Activated CD4-positive, alpha-beta T cell treated with anti-CD3 and anti-CD28 coated beads, Interleukin-2, amount 50 U/mL, for 24 hours (primary cell): ENCODE measurements at regions not wholly inside any gene's neighbourhood (a gene's known extent, or its start where the extent isn't known, plus 50 kb on each side); places are given as distances from the start of the nearest gene placed in this dataset.
"Not testable (repeated sequence)": the region's sequence is repeated elsewhere in the genome, so short reads cannot be mapped to it uniquely, and the experiment has no call there.

Experiments
- DNase-seq, 2 donors: peaks; one replicate each; pipeline ENCODE4 v3.0.0-alpha.2; 2020; ENCODE audit warnings: low read depth in 1 of 2, low spot score in 1 of 2

DNA sequence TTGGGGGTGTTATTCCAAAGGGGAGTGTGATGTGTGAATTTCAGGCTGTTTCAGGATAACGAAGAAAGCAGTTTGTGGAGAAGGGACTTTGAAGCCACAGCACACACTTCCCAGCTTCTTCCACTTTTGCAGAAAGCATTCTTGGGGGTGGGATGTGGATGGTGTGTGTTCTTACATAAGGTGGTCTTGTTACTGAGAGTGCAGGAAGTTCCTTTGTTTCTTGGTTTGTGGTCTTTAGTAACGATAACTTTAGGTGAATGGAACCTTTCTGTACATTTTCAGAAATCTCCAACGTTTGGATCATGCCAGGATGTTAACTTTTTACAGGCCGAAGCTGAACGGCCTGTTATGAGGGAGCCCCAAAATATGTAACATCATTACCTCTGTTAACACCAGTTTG lies 251.8 kb downstream of the KCNRG start:
- no peak for DNase-seq

GRCh38 chr13:50267917-50268316 lies 252.7 kb downstream of the KCNRG start:
- DNase-seq: no peak

DNA sequence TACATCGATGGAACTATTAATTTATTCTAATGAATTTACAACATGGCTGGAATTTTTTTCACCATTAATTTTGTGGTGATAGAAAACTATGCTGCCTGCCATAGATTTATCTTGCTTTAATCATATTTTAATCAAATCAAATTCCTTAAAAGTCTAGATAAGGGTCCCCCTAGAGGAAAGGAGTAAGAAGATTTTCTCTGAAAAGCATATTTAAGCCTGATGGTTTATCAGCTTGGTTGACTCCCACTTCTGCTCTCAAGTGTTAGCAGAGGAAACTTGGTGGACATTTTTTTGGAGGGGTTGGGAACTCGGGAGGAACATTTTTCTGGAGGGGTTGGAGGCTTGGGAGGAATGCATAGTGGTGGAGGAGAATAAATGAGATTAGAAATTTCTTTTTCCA lies 253.3 kb downstream of the KCNRG start:
- no peak for DNase-seq

DNA sequence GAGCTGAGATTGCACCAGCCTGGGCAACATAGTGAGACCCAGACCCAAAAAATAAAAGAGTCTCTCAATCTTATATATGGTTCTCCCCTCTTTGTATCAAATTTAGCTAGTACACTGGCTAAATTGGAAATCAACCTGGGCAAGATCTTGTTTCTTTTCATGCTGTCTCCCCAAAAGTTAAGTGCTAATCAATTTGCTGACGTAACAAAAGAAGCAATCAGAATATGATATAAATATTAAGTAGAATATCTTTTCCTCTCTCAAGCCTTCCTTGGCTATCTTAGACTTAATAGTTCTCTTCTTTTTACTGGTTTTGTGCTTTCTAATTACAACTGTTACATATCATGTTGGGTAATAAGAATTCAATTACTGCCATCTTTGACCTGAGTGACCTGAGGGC lies 258.9 kb downstream of the KCNRG start:
- DNase-seq: no peak

DNA sequence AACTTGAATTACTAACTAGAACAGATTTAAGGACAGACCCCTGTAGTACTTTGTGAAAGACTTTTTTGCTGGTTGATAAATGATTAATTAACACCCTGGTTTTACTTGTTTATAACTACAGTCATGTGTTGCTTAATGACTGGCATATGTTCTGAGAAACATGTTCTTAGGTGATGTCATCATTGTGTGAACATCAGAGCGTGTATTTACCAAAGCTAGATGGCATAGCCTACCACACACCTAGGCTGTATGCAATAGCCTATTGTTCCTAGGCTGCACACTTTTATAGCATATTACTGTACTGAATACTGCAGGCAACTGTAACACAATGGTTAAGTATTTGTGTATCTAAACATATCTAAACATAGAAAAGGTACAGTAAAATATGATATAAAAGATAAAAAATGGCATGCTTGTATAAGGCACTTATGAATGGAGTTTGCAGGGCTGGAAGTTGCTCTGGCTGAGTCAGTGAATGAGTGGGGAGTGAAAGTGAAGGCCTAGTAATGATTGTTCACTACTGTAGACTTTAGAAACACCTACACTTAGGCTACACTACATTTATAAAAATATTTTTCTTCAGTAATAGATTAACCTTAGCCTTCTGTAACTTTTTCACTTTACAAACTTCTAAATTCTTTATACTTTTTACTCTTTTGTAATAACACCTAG lies 260.3 kb downstream of the KCNRG start:
- no peak for DNase-seq

GRCh38 chr13:50276550-50276949 lies 261.3 kb downstream of the KCNRG start:
- DNase-seq: no peak

DNA sequence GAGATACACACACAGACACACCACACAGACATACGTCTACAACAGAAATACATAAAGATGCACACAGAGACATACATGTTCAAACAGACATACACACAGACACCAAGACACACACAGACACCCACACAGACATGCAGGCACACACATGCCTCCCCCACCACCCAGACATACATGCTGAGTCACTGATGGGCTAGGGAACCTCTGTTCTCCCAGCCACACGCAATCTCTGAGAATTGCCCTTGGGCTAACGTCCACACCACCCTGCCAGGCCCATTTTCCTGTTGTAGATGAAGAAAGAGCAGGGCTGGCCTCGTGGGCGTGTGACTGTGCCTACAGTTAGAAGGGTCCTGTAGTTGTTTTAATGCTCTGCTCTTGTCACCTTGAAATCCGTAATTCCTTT lies 261.9 kb downstream of the KCNRG start:
- DNase-seq: no peak

- no peak for DNase-seq
Measured at GRCh38 chr13:50277906-50278305, 262.7 kb downstream of the KCNRG start.

DNA sequence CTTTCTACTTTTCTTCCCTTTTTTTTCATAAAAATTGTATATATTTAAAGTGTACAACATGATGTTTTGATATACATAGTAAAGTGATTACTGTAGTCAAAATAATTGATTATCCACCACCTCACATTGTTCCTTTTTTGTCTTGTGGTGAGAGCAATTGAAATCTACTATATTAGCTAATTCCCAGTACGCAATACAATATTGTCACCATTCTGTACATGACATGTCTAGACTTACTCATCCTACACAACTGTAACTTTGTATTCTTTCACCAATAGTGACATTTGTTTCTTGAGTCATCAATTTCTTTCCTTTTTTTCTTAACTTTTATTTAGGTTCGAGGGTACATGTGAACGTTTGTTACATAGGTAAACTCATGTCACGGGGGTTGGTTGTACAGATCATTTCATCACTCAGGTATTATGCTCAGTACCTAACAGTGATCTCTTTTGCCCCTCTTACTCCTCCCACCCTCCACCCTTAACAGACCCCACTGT lies 265.2 kb downstream of the KCNRG start:
- DNase-seq: no peak

GRCh38 chr13:50282016-50282415 lies 266.8 kb downstream of the KCNRG start:
- DNase-seq: no peak

DNA sequence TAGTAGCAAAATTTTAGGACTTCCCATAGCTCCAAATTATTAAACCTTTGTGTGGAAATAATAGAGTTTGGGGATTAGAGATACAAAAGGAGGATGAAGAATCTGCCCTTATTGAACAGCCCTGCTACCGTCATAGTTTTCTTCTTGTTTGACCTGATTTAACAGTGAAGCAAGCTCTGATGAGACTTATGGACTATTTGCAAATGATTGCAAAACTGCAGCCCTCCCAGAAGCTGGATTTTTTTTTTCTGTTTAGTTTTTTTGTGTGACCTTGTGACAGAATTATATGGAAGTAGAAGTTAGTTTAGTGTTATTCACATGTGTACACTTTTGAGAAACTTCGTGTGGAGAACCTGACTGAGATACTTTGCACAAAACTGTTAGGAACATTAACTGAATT lies 267.8 kb downstream of the KCNRG start:
- no peak for DNase-seq

- DNase-seq: no peak
Measured at GRCh38 chr13:50284540-50284939, 269.3 kb downstream of the KCNRG start.

DNA sequence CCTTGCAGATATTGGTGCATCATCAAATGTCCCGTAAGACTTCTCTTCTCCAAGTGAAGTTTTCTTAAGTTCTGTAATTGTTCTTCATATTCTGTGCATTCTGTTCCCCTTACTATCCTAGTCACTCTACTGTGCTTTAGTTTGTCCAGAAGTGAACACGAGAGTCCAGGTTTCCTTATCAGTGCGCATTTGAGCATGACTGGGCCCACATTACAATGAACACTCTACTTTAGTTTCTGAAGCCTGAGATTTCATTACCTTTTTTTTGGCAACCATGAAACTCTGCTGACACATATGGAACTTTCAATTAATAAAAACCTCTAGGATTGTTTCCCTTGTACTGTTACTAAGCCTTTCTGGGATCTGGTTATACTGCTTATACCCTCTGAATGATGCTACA lies 270.0 kb downstream of the KCNRG start:
- DNase-seq: no peak

DNA sequence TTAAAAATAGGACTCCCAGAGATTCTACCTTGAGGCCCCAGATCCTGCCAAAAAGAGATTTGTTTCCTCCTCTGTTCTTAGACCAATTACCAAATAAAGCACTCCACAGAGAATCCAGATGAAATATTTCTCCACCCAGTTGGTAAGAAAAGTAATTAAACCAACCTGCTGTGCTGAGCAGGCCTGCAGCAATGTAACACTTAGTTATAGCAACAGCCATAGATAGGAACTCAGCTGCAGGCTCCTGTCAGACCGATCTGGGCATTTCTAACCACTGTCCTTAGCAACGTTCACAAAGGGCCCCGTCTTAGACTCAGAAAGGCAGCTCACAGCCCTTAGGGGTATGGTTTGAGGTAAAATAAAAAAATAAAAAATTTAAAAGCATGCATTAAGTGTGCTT lies 271.1 kb downstream of the KCNRG start:
- no peak for DNase-seq

GRCh38 chr13:50290186-50290585 lies 274.9 kb downstream of the KCNRG start:
- no peak for DNase-seq

- no peak for DNase-seq
Measured at GRCh38 chr13:50291611-50292010, 276.4 kb downstream of the KCNRG start.

DNA sequence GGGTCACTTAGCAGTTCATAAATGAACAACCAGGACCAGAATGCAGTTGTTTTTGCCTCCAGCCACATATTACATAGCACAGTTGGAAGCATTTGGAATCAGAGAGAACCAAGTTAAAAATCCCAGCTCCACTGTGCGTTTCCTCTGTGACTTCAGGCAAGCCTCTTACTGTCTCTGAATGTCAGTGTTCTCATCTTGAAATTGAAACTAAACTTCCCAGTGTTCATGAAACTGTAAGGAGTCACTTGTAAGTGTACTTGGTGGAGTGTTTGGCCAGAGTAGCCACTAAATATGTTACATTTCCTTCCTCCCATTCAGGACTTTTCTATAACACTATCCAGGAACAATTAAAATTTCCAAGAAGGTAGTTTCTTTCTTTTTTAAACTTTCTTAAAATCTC lies 276.8 kb downstream of the KCNRG start:
- no peak for DNase-seq

- not testable (repeated sequence) for DNase-seq
Measured at GRCh38 chr13:50294425-50294824, 279.2 kb downstream of the KCNRG start.

GRCh38 chr13:50299546-50300249 lies 284.5 kb downstream of the KCNRG start:
- DNase-seq: no peak

- no peak for DNase-seq
Measured at GRCh38 chr13:50303963-50304721, 288.9 kb downstream of the KCNRG start.

DNA sequence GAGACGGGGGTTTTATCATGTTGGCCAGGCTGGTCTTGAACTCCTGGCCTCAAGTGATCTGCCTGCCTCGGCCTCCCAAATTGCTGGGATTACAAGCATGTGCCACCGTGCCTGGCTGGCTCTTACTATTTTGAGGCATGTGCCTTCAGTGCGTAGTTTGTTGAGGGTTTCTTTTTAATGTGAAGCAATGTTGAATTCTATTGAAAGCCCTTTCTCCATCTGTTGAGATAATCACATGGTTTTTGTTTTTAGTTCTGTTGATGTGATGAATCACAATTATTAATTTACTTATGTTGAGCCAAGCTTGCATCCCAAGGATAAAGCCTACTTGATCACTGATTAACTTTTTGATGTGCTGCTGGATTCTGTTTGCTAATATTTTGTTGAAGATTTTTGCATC lies 290.9 kb downstream of the KCNRG start:
- no peak for DNase-seq

GRCh38 chr13:50309318-50309717 lies 294.1 kb downstream of the KCNRG start:
- no peak for DNase-seq
